ENCODE measurements at regions not wholly inside any gene's neighbourhood (a gene's known extent, or its start where the extent isn't known, plus 50 kb on each side); places are given as distances from the start of the nearest gene placed in this dataset.

GRCh38 chr5:2519153-2519552 is 232.3 kb downstream of the IRX2 start:
- TF ChIP-seq CTCF (IDR thresholded peaks at IDR 0.05; ENCODE audit: low read depth, low read length): no peak
- no peak overlapping the region for H3K4me3 ChIP-seq (ENCODE audit: low read depth, low read length)
- in situ Hi-C loops (cut with HindIII; ENCODE audit: low sequenced_read_pairs): no loop called here
- DNase-seq (ENCODE audit: low read depth, low spot score): no peak

- no peak for TF ChIP-seq CTCF (IDR thresholded peaks at IDR 0.05; ENCODE audit: low read depth, low read length)
- DNase-seq (ENCODE audit: low read depth, low spot score): no peak
- no peak overlapping the region for H3K4me3 ChIP-seq (ENCODE audit: low read depth, low read length)
- in situ Hi-C loops (cut with HindIII; ENCODE audit: low sequenced_read_pairs): no loop called here
Measured at GRCh38 chr5:2517451-2517850, 234.0 kb downstream of the IRX2 start.

- no peak for TF ChIP-seq CTCF (IDR thresholded peaks at IDR 0.05; ENCODE audit: low read depth, low read length)
- no peak for DNase-seq (ENCODE audit: low read depth, low spot score)
- H3K4me3 ChIP-seq (ENCODE audit: low read depth, low read length): no peak overlapping the region
- in situ Hi-C loops (cut with HindIII; ENCODE audit: low sequenced_read_pairs): no loop called here
Measured at GRCh38 chr5:2515180-2515764, 236.2 kb downstream of the IRX2 start.

- no peak for DNase-seq (ENCODE audit: low read depth, low spot score)
- H3K4me3 ChIP-seq (ENCODE audit: low read depth, low read length): no peak overlapping the region
- in situ Hi-C loops (cut with HindIII; ENCODE audit: low sequenced_read_pairs): no loop called here
- no peak for TF ChIP-seq CTCF (IDR thresholded peaks at IDR 0.05; ENCODE audit: low read depth, low read length)
Measured at GRCh38 chr5:2514484-2514883, 237.0 kb downstream of the IRX2 start.

- H3K4me3 ChIP-seq (ENCODE audit: low read depth, low read length): no peak overlapping the region
- in situ Hi-C loops (cut with HindIII; ENCODE audit: low sequenced_read_pairs): no loop called here
- no peak for DNase-seq (ENCODE audit: low read depth, low spot score)
- TF ChIP-seq CTCF (IDR thresholded peaks at IDR 0.05; ENCODE audit: low read depth, low read length): no peak
Measured at GRCh38 chr5:2511706-2512105, 239.8 kb downstream of the IRX2 start.

GRCh38 chr5:2511126-2511525 is 240.4 kb downstream of the IRX2 start:
- DNase-seq (ENCODE audit: low read depth, low spot score): no peak
- no peak overlapping the region for H3K4me3 ChIP-seq (ENCODE audit: low read depth, low read length)
- in situ Hi-C loops (cut with HindIII; ENCODE audit: low sequenced_read_pairs): no loop called here
- no peak for TF ChIP-seq CTCF (IDR thresholded peaks at IDR 0.05; ENCODE audit: low read depth, low read length)

- no peak for TF ChIP-seq CTCF (IDR thresholded peaks at IDR 0.05; ENCODE audit: low read depth, low read length)
- H3K4me3 ChIP-seq (ENCODE audit: low read depth, low read length): no peak overlapping the region
- in situ Hi-C loops (cut with HindIII; ENCODE audit: low sequenced_read_pairs): no loop called here
- DNase-seq (ENCODE audit: low read depth, low spot score): no peak
Measured at GRCh38 chr5:2509527-2509926, 241.9 kb downstream of the IRX2 start.

Data from astrocyte of the spinal cord (primary cell).